ENCODE measurements at regions not wholly inside any gene's neighbourhood (a gene's known extent, or its start where the extent isn't known, plus 50 kb on each side); places are given as distances from the start of the nearest gene placed in this dataset.

GRCh38 chr6:122009000-122009350, 390.5 kb upstream of the HSF2 start:
- Histone ChIP-seq H3K9me2 (ENCODE audit: insufficient read depth, low read length) (no peaks in the 10 kb centered on the region), H2AFZ (ENCODE audit: low read depth, low read length) (no peak overlapping the region), H3K4me2 (ENCODE audit: low read length) (no peak overlapping the region), H3K9me3 (ENCODE audit: low read length) (no peaks in the 10 kb centered on the region), H3K4me3 (ENCODE audit: low read length) (no peak overlapping the region), H3K27ac (ENCODE audit: low read length) (no peak overlapping the region), H3K79me2 (replicated peaks; ENCODE audit: insufficient read depth, low read length) (no peaks in the 10 kb centered on the region), H3F3A (ENCODE audit: insufficient read depth, low read length, poor library complexity, severe bottlenecking) (no peaks in the 10 kb centered on the region), H3K27me3 (ENCODE audit: insufficient read depth, low read depth, low read length) (no peaks in the 10 kb centered on the region), H4K20me1 (ENCODE audit: insufficient read depth) (no peaks in the 10 kb centered on the region), H3K9ac (ENCODE audit: low read length) (no peak overlapping the region), H3K36me3 (ENCODE audit: insufficient read depth, low read length) (no peaks in the 10 kb centered on the region)
- TF ChIP-seq REST (IDR thresholded peaks at IDR 0.05; ENCODE audit: borderline replicate concordance) (no peak), SMC3 (conservative IDR thresholded peaks at IDR 0.05; ENCODE audit: poor library complexity) (no peak), MXI1 (conservative IDR thresholded peaks at IDR 0.05; ENCODE audit: poor library complexity, severe bottlenecking) (no peak)

GRCh38 chr6:122012578-122012977, 386.9 kb upstream of the HSF2 start:
- Histone ChIP-seq H3K36me3 (ENCODE audit: insufficient read depth, low read length) (no peaks in the 10 kb centered on the region), H4K20me1 (ENCODE audit: insufficient read depth) (no peaks in the 10 kb centered on the region), H2AFZ (ENCODE audit: low read depth, low read length) (no peak overlapping the region), H3F3A (ENCODE audit: insufficient read depth, low read length, poor library complexity, severe bottlenecking) (no peaks in the 10 kb centered on the region), H3K4me3 (ENCODE audit: low read length) (no peak overlapping the region), H3K4me2 (ENCODE audit: low read length) (no peak overlapping the region), H3K27me3 (ENCODE audit: insufficient read depth, low read depth, low read length) (no peaks in the 10 kb centered on the region), H3K9ac (ENCODE audit: low read length) (no peak overlapping the region), H3K9me3 (ENCODE audit: low read length) (no peaks in the 10 kb centered on the region), H3K9me2 (ENCODE audit: insufficient read depth, low read length) (no peaks in the 10 kb centered on the region), H3K27ac (ENCODE audit: low read length) (no peak overlapping the region), H3K79me2 (replicated peaks; ENCODE audit: insufficient read depth, low read length) (no peaks in the 10 kb centered on the region)
- TF ChIP-seq POLR2AphosphoS5 (IDR thresholded peaks at IDR 0.05) (no peak), EZH2 (IDR thresholded peaks at IDR 0.05; ENCODE audit: borderline replicate concordance, insufficient read depth, low read length, poor library complexity, severe bottlenecking) (no peak), TAF1 (IDR thresholded peaks at IDR 0.05; ENCODE audit: low read depth) (no peak), EP300 (conservative IDR thresholded peaks at IDR 0.05; ENCODE audit: poor library complexity, severe bottlenecking) (no peak), CTCF (IDR thresholded peaks at IDR 0.05; ENCODE audit: poor library complexity, severe bottlenecking) (no peak), SMC3 (conservative IDR thresholded peaks at IDR 0.05; ENCODE audit: poor library complexity) (no peak), MXI1 (conservative IDR thresholded peaks at IDR 0.05; ENCODE audit: poor library complexity, severe bottlenecking) (no peak)

- H3K9me3 ChIP-seq (ENCODE audit: low read length) = no peaks in the 10 kb centered on the region
- TF ChIP-seq MXI1 (conservative IDR thresholded peaks at IDR 0.05; ENCODE audit: poor library complexity, severe bottlenecking) (no peak), SMC3 (conservative IDR thresholded peaks at IDR 0.05; ENCODE audit: poor library complexity) (no peak), TAF1 (IDR thresholded peaks at IDR 0.05; ENCODE audit: low read depth) (no peak), POLR2AphosphoS5 (IDR thresholded peaks at IDR 0.05) (no peak), EZH2 (IDR thresholded peaks at IDR 0.05; ENCODE audit: borderline replicate concordance, insufficient read depth, low read length, poor library complexity, severe bottlenecking) (no peak), RAD21 (conservative IDR thresholded peaks at IDR 0.05) (no peak), CTCF (IDR thresholded peaks at IDR 0.05; ENCODE audit: poor library complexity, severe bottlenecking) (no peak), EP300 (conservative IDR thresholded peaks at IDR 0.05; ENCODE audit: poor library complexity, severe bottlenecking) (no peak), REST (IDR thresholded peaks at IDR 0.05; ENCODE audit: borderline replicate concordance) (no peak)
- no peaks in the 10 kb centered on the region for H3F3A ChIP-seq (ENCODE audit: insufficient read depth, low read length, poor library complexity, severe bottlenecking)
- no peaks in the 10 kb centered on the region for H3K36me3 ChIP-seq (ENCODE audit: insufficient read depth, low read length)
- H3K27me3 ChIP-seq (ENCODE audit: insufficient read depth, low read depth, low read length) = no peaks in the 10 kb centered on the region
- H4K20me1 ChIP-seq (ENCODE audit: insufficient read depth) = no peaks in the 10 kb centered on the region
- H3K9me2 ChIP-seq (ENCODE audit: insufficient read depth, low read length) = no peaks in the 10 kb centered on the region
- H2AFZ ChIP-seq (ENCODE audit: low read depth, low read length) = no peak overlapping the region
- H3K27ac ChIP-seq (ENCODE audit: low read length) = no peak overlapping the region
- H3K4me3 ChIP-seq (ENCODE audit: low read length) = no peak overlapping the region
- H3K4me2 ChIP-seq (ENCODE audit: low read length) = no peak overlapping the region
- no peak overlapping the region for H3K9ac ChIP-seq (ENCODE audit: low read length)
- no peaks in the 10 kb centered on the region for H3K79me2 ChIP-seq (replicated peaks; ENCODE audit: insufficient read depth, low read length)
Measured at GRCh38 chr6:122014961-122015360, 384.5 kb upstream of the HSF2 start.
